ENCODE measurements at regions not wholly inside any gene's neighbourhood (a gene's known extent, or its start where the extent isn't known, plus 50 kb on each side); places are given as distances from the start of the nearest gene placed in this dataset.

GRCh38 chr6:150741633-150742200 lies 123.8 kb upstream of the MTHFD1L start:
- TF ChIP-seq POLR2AphosphoS5 (IDR thresholded peaks at IDR 0.05) (no peak), CTCF (IDR thresholded peaks at IDR 0.05) (peak in 5 of 7 experiments; percentile 14 to 43 (median 15))
- 34 to 50% (median 37%) methylated on average over 6 of the region's 6 CpGs for WGBS, 5 donors
- intact Hi-C loops (cut with DNase I; ENCODE audit: low total_unique reads), result no loop called here
- no peaks in the 10 kb centered on the region for H3K36me3 ChIP-seq
- H3K9me3 ChIP-seq, result no peaks in the 10 kb centered on the region
- DNase-seq, result peak in 1 of 2 donors; percentile 47
- no peak overlapping the region for H3K27ac ChIP-seq
- H3K27me3 ChIP-seq, result no peaks in the 10 kb centered on the region
- peaks cover 0 to 5% (median 0%) of the 10 kb centered on the region in 4 donors for H3K4me1 ChIP-seq
- no peak overlapping the region for H3K4me3 ChIP-seq

GRCh38 chr6:150744522-150745260 lies 120.8 kb upstream of the MTHFD1L start:
- no peaks in the 10 kb centered on the region for H3K36me3 ChIP-seq
- H3K27ac ChIP-seq, result no peak overlapping the region
- H3K4me3 ChIP-seq, result no peak overlapping the region
- no peaks in the 10 kb centered on the region for H3K9me3 ChIP-seq
- no peaks in the 10 kb centered on the region for H3K27me3 ChIP-seq
- 83 to 92% (median 89%) methylated on average over 2 of the region's 2 CpGs for WGBS, 5 donors
- DNase-seq, result no peak
- no peak for TF ChIP-seq CTCF (IDR thresholded peaks at IDR 0.05)
- no peak for TF ChIP-seq EP300 (IDR thresholded peaks at IDR 0.05)
- TF ChIP-seq POLR2AphosphoS5 (IDR thresholded peaks at IDR 0.05), result no peak
- no peak for TF ChIP-seq POLR2A (IDR thresholded peaks at IDR 0.05)
- H3K4me1 ChIP-seq, result peaks cover 0 to 5% (median 0%) of the 10 kb centered on the region in 4 donors
- intact Hi-C loops (cut with DNase I; ENCODE audit: low total_unique reads), result no loop called here

DNA sequence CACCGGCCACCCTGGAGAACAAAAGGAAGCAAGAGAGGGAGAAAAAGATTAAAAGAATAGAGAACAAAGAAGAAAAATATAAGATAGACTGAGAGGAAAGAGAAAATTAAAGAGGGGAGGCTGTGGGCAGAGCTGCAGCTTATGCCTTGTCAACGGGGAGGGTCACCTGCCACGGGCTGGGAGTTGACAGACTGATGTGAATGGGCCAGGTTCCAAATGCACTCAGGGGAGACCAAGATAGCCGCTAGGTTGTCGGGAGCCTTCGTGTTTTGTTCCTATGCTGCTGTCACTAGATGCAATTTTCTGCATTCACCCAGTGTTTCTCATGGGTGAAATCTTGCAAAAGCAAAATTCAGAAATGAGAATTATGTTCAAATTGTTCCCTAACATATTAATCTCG lies 119.6 kb upstream of the MTHFD1L start:
- 28 to 88% (median 53%) methylated on average over 7 of the region's 7 CpGs for whole genome bisulfite sequencing, 5 donors
- intact Hi-C loops (cut with DNase I; ENCODE audit: low total_unique reads), result no loop called here

GRCh38 chr6:150747155-150747554 lies 118.3 kb upstream of the MTHFD1L start:
- Histone ChIP-seq H3K27ac (no peak overlapping the region), H3K27me3 (no peaks in the 10 kb centered on the region), H3K36me3 (no peaks in the 10 kb centered on the region), H3K4me1 (peaks cover 0 to 5% (median 0%) of the 10 kb centered on the region in 4 donors), H3K4me3 (no peak overlapping the region), H3K9me3 (no peaks in the 10 kb centered on the region)
- peak in 1 of 2 donors; percentile 76 for DNase-seq
- 38 to 62% (median 51%) methylated on average over 4 of the region's 4 CpGs for WGBS, 5 donors
- TF ChIP-seq POLR2AphosphoS5 (IDR thresholded peaks at IDR 0.05) (no peak), EP300 (IDR thresholded peaks at IDR 0.05) (no peak), POLR2A (IDR thresholded peaks at IDR 0.05) (no peak), CTCF (IDR thresholded peaks at IDR 0.05) (no peak)
- intact Hi-C loops (cut with DNase I; ENCODE audit: low total_unique reads), result no loop called here

More for the DNA sequence above, 119.6 kb upstream of the MTHFD1L start:
- no peak overlapping the region for H3K4me3 ChIP-seq
- H3K4me1 ChIP-seq, result peaks cover 0 to 5% (median 0%) of the 10 kb centered on the region in 4 donors
- no peaks in the 10 kb centered on the region for H3K9me3 ChIP-seq
- no peak for TF ChIP-seq POLR2A (IDR thresholded peaks at IDR 0.05)
- TF ChIP-seq POLR2AphosphoS5 (IDR thresholded peaks at IDR 0.05), result no peak
- no peak for TF ChIP-seq EP300 (IDR thresholded peaks at IDR 0.05)
- TF ChIP-seq CTCF (IDR thresholded peaks at IDR 0.05), result no peak
- peak in 1 of 2 donors; percentile 36 for DNase-seq
- no peaks in the 10 kb centered on the region for H3K36me3 ChIP-seq
- H3K27me3 ChIP-seq, result no peaks in the 10 kb centered on the region
- no peak overlapping the region for H3K27ac ChIP-seq

Measured in stomach (tissue), 8 donors.